Small intestine (tissue), 7 donors: ENCODE measurements at regions not wholly inside any gene's neighbourhood (a gene's known extent, or its start where the extent isn't known, plus 50 kb on each side); places are given as distances from the start of the nearest gene placed in this dataset.

Source experiments
- DNase-seq, 2 donors: peaks; one replicate each; pipeline versions ENCODE4 v3.0.0 to v3.0.0-alpha.2; 2013
- FAIRE-seq: peaks from 2 replicates; lab custom pipeline; 2012; peaks lifted over from hg19 to GRCh38; lab: Jason Lieb, UNC
- H3K27ac ChIP-seq, 3 donors: one replicate each; pipeline ENCODE4 v1.5.1; 2013; ENCODE audit warnings: low read length in 2 of 3, mild to moderate bottlenecking in 2 of 3, control low read depth in 1 of 3, inconsistent platforms in 1 of 3, low read depth in 1 of 3, moderate library complexity in 1 of 3
- H3K27me3 ChIP-seq, 3 donors: one replicate each; pipeline ENCODE4 v1.6.1; 2013; ENCODE audit warnings: low read length in 3 of 3, inconsistent platforms in 1 of 3; ENCODE audit not compliant: control insufficient read depth in 3 of 3, insufficient read depth in 3 of 3
- H3K36me3 ChIP-seq, 3 donors: one replicate each; pipeline ENCODE4 v1.6.1; 2013; ENCODE audit warnings: low read length in 3 of 3, inconsistent platforms in 1 of 3, low read depth in 1 of 3, mild to moderate bottlenecking in 1 of 3, moderate library complexity in 1 of 3; ENCODE audit not compliant: control insufficient read depth in 3 of 3, insufficient read depth in 2 of 3
- H3K4me1 ChIP-seq, 3 donors: one replicate each; pipeline ENCODE4 v1.6.1; 2013; ENCODE audit warnings: low read length in 2 of 3, inconsistent platforms in 1 of 3, low read depth in 1 of 3, mild to moderate bottlenecking in 1 of 3, moderate library complexity in 1 of 3; ENCODE audit not compliant: control insufficient read depth in 3 of 3, insufficient read depth in 2 of 3
- H3K4me3 ChIP-seq, 3 donors: one replicate each; pipeline ENCODE4 v1.5.1; 2013; ENCODE audit warnings: low read length in 3 of 3, control low read depth in 1 of 3, inconsistent platforms in 1 of 3, low read depth in 1 of 3, mild to moderate bottlenecking in 1 of 3, moderate library complexity in 1 of 3
- H3K9me3 ChIP-seq, 2 donors: one replicate each; pipeline ENCODE4 v1.6.1; 2013; ENCODE audit warnings: low read depth in 1 of 2, low read length in 1 of 2; ENCODE audit not compliant: control insufficient read depth in 2 of 2, insufficient read depth in 1 of 2
- WGBS, 3 donors: extraction: QIAGEN DNeasy Blood & Tissue Kit; methylation state at CpG; one replicate each; pipeline ENCODE4 v1.1.7; 2013; 5-methylcytosine and 5-hydroxymethylcytosine counted together
- donor health status: healthy with polysubstance abuse.
- donor health status: control.
- donor health status: control.
- donor health status: Bipolar disorder and iron deficiency.
- donor health status: healthy.

DNA sequence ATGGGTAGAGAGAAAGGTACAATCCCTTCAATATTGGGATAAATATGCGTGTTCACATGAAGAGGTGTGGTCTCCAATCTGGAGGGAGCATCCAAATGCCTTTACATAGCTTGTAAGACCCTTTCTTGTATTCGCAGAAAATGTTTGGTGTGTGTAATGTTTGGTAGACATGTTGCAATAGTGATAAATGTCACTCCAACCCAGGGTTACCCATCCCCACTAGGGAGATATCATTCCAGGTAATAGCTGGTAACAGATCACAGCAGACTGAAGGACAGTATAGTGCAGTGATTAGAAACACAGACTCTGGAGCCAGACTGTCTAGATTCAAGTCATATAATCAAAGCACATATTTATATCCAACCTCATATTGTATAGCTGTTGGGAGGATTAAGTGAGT is 733.6 kb upstream of the TBX3 start:
- Histone ChIP-seq H3K27me3 (no peaks in the 10 kb centered on the region), H3K4me3 (no peak overlapping the region), H3K9me3 (peaks cover 0 to 6% of the 10 kb centered on the region in 2 donors), H3K4me1 (no peaks in the 10 kb centered on the region), H3K27ac (no peak overlapping the region), H3K36me3 (no peaks in the 10 kb centered on the region)
- DNase-seq = no peak
- no peak for FAIRE-seq
- WGBS, 3 donors = 83 to 91% (median 83%) methylated on average over 2 of the region's 2 CpGs

DNA sequence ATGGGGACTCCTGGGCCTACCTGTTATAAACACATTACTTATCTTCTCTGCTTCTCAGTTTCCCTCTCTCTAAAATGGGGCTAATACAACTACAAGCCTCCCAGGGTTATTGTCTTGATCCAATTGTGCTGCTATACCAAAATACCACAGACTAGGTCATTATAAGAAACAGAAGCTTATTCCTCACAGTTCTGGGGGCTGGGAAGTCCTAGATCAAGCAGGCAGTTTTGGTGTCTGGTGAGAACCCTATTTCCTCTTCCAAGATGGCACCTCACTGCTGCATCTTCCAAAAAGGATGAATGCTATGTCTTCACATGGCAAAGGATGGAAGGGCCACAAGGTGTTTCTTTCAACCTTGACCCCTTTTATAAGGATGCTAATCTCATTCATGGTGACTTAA is 732.9 kb upstream of the TBX3 start:
- DNase-seq (no peak), FAIRE-seq (no peak)

DNA sequence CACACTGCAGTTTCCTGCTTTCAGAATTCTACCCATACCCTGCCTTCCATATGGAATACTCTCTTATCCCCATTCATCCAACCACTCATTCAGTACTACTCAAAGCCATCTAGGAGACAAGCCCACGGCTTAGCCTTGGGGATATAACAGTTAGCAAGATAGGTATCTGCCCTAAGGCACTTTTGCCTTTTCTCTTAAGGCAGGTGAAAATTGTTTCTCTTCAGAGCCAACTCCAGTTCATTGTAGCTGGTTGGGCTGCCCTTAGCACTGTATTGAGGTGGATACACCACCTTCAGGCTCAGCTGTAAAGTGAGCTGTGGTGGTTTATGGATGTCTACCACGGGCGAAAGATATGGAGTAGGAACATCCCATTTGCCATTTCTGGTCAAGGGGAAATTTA is 729.7 kb upstream of the TBX3 start:
- DNase-seq = no peak
- no peak for FAIRE-seq
- no peak overlapping the region for H3K4me3 ChIP-seq
- H3K4me1 ChIP-seq = no peaks in the 10 kb centered on the region
- no peak overlapping the region for H3K27ac ChIP-seq
- 73 to 84% (median 80%) methylated on average over 3 of the region's 3 CpGs for WGBS, 3 donors
- H3K9me3 ChIP-seq = peaks cover 0 to 6% of the 10 kb centered on the region in 2 donors
- no peaks in the 10 kb centered on the region for H3K36me3 ChIP-seq
- no peaks in the 10 kb centered on the region for H3K27me3 ChIP-seq

More for the DNA sequence above, 732.9 kb upstream of the TBX3 start:
- H3K27me3 ChIP-seq = no peaks in the 10 kb centered on the region
- H3K4me1 ChIP-seq = no peaks in the 10 kb centered on the region
- H3K9me3 ChIP-seq = peaks cover 0 to 6% of the 10 kb centered on the region in 2 donors
- no peak overlapping the region for H3K4me3 ChIP-seq
- no peak overlapping the region for H3K27ac ChIP-seq
- H3K36me3 ChIP-seq = no peaks in the 10 kb centered on the region

GRCh38 chr12:115412831-115413230 is 728.9 kb upstream of the TBX3 start:
- no peak overlapping the region for H3K27ac ChIP-seq
- H3K27me3 ChIP-seq = no peaks in the 10 kb centered on the region
- H3K9me3 ChIP-seq = peaks cover 0 to 6% of the 10 kb centered on the region in 2 donors
- no peaks in the 10 kb centered on the region for H3K36me3 ChIP-seq
- no peaks in the 10 kb centered on the region for H3K4me1 ChIP-seq
- 77 to 89% (median 87%) methylated on average over 3 of the region's 3 CpGs for WGBS, 3 donors
- no peak overlapping the region for H3K4me3 ChIP-seq
- DNase-seq (no peak), FAIRE-seq (no peak)

GRCh38 chr12:115411121-115411520 is 727.1 kb upstream of the TBX3 start:
- no peaks in the 10 kb centered on the region for H3K4me1 ChIP-seq
- FAIRE-seq (no peak), DNase-seq (no peak)
- WGBS, 3 donors = 74 to 89% (median 80%) methylated on average over 7 of the region's 7 CpGs
- H3K36me3 ChIP-seq = no peaks in the 10 kb centered on the region
- no peak overlapping the region for H3K27ac ChIP-seq
- no peak overlapping the region for H3K4me3 ChIP-seq
- no peaks in the 10 kb centered on the region for H3K27me3 ChIP-seq
- H3K9me3 ChIP-seq = no peaks in the 10 kb centered on the region

- no peaks in the 10 kb centered on the region for H3K4me1 ChIP-seq
- DNase-seq = no peak
- no peaks in the 10 kb centered on the region for H3K27me3 ChIP-seq
- no peak for FAIRE-seq
- no peaks in the 10 kb centered on the region for H3K9me3 ChIP-seq
- WGBS, 3 donors = 90 to 91% (median 91%) methylated on average over 3 of the region's 3 CpGs
- no peak overlapping the region for H3K27ac ChIP-seq
- H3K4me3 ChIP-seq = no peak overlapping the region
- no peaks in the 10 kb centered on the region for H3K36me3 ChIP-seq
These were observed 724.7 kb upstream of the TBX3 start for GRCh38 chr12:115408642-115409041.

GRCh38 chr12:115407723-115408122 is 723.7 kb upstream of the TBX3 start:
- no peak overlapping the region for H3K4me3 ChIP-seq
- H3K27ac ChIP-seq = no peak overlapping the region
- H3K4me1 ChIP-seq = no peaks in the 10 kb centered on the region
- DNase-seq (no peak), FAIRE-seq (no peak)
- H3K36me3 ChIP-seq = no peaks in the 10 kb centered on the region
- H3K27me3 ChIP-seq = no peaks in the 10 kb centered on the region
- no peaks in the 10 kb centered on the region for H3K9me3 ChIP-seq

DNA sequence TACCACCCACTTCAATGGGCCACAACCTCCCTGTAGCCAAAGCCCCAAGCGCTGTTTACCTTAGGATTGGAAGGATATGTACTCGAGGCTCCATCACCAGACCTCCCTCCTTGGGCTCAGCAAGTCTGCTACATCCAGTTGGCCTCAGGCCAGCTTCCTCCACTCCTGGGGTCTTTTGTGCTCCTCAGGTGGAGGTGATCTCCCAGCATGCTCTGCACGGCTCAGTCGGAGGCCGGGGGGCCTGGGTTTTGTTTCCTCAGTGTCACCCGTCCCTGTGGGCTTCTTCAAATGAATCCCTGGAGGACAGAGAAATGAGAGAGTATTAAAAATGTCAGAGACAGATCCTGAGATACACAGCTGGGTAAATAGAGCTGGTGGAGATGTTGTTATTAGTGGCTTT is 723.1 kb upstream of the TBX3 start:
- 73 to 88% (median 78%) methylated on average over 6 of the region's 6 CpGs for WGBS, 3 donors
- no peaks in the 10 kb centered on the region for H3K9me3 ChIP-seq
- no peak overlapping the region for H3K27ac ChIP-seq
- H3K4me1 ChIP-seq = no peaks in the 10 kb centered on the region
- no peak overlapping the region for H3K4me3 ChIP-seq
- H3K36me3 ChIP-seq = no peaks in the 10 kb centered on the region
- DNase-seq = no peak
- no peaks in the 10 kb centered on the region for H3K27me3 ChIP-seq
- no peak for FAIRE-seq

DNA sequence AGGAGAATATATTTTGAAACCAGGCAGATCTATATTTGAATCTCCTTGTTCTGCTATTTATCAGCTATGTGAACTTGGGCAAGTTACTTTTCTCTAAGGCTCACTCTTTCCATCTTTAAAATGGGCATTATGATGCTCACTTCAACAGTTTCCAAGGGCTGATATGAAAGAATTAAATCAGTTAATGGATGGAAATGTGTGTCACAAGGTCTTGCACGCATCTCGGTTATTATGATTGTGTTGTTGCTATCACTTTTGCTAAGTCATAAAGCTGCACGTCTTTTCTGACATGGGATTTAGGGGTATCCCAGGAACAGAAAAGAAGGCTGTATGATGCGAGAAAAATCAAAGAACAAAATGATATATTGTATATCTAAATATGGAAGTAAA is 721.5 kb upstream of the TBX3 start:
- H3K27me3 ChIP-seq = no peaks in the 10 kb centered on the region
- H3K4me1 ChIP-seq = no peaks in the 10 kb centered on the region
- no peak overlapping the region for H3K4me3 ChIP-seq
- FAIRE-seq = no peak
- H3K9me3 ChIP-seq = no peaks in the 10 kb centered on the region
- no peaks in the 10 kb centered on the region for H3K36me3 ChIP-seq
- 87 to 92% (median 89%) methylated on average over 4 of the region's 4 CpGs for WGBS, 3 donors
- H3K27ac ChIP-seq = no peak overlapping the region
- no peak for DNase-seq
